Endothelial cell of umbilical vein (primary cell): ENCODE measurements at regions not wholly inside any gene's neighbourhood (a gene's known extent, or its start where the extent isn't known, plus 50 kb on each side); places are given as distances from the start of the nearest gene placed in this dataset.

ENCODE experiments used
- BruUV-seq: library from RNA; stranded (reverse); fragments of 400-500 nt; replicated peaks from 2 replicates; lab custom pipeline; 2021; lab: Mats Ljungman, UMichigan
- CTCF ChIA-PET: fragments of 300-600, 350-600 bp; sonication (Branson Sonifier 250); formaldehyde crosslinking; loops from one replicate; lab custom pipeline; 2021; ENCODE audit warnings: antibody characterized with exemption, inconsistent platforms; lab: Charles Lee
- POLR2A ChIA-PET: fragments of 300-600, 350-600 bp; sonication (Branson Sonifier 250); formaldehyde crosslinking; loops from one replicate; lab custom pipeline; 2021; ENCODE audit warnings: antibody characterized with exemption, inconsistent platforms; lab: Charles Lee
- DNase-seq: peaks from one replicate; pipeline ENCODE4 v3.0.0-alpha.2; 2011; ENCODE audit warnings: low read depth, low spot score
- FAIRE-seq: peaks from 2 replicates; lab custom pipeline; 2011; peaks lifted over from hg19 to GRCh38; lab: Jason Lieb, UNC
- H2AFZ ChIP-seq: 2 replicates; pipeline ENCODE4 v1.6.0; 2012; ENCODE audit warnings: low read depth, low read length, control low read depth, inconsistent platforms
- H3K27ac ChIP-seq: 2 replicates; pipeline ENCODE4 v1.5.1; 2011; ENCODE audit warnings: low read depth, mild to moderate bottlenecking, control low read depth, low read length, moderate library complexity; ENCODE audit not compliant: insufficient read depth
- H3K27me3 ChIP-seq, 2 experiments: 2 replicates each; pipeline versions ENCODE4 v1.6.0 to v1.6.1; 2011; ENCODE audit warnings: low read length in 2 of 2, mixed read lengths in 1 of 2; ENCODE audit not compliant: control insufficient read depth in 2 of 2, insufficient read depth in 2 of 2
- H3K36me3 ChIP-seq, 2 experiments: 2 replicates in 1 of 2; 3 replicates in 1 of 2; pipeline ENCODE4 v1.5.1; 2011; ENCODE audit warnings: low read length in 2 of 2, mild to moderate bottlenecking in 1 of 2, moderate library complexity in 1 of 2; ENCODE audit not compliant: control insufficient read depth in 2 of 2, insufficient read depth in 2 of 2; ENCODE audit errors: extremely low read depth in 1 of 2
- H3K4me1 ChIP-seq: 3 replicates; pipeline ENCODE4 v1.5.1; 2011; ENCODE audit warnings: mild to moderate bottlenecking, low read length; ENCODE audit not compliant: control insufficient read depth, insufficient read depth; ENCODE audit errors: extremely low read depth
- H3K4me2 ChIP-seq: 2 replicates; pipeline ENCODE4 v1.6.1; 2011; ENCODE audit warnings: low read length, control low read depth, mixed read lengths; ENCODE audit not compliant: insufficient read depth
- H3K4me3 ChIP-seq, 3 experiments: fragments of 200-600 bp in 1 of 3; sonication (generic), shearing (Covaris generic) in 1 of 3; replicated peaks in 1 of 3; 2 replicates each; pipeline ENCODE4 v1.5.1; 2011 to 2016; ENCODE audit warnings: control low read depth in 3 of 3, low read length in 3 of 3, mild to moderate bottlenecking in 2 of 3, inconsistent platforms in 1 of 3, low read depth in 1 of 3, moderate library complexity in 1 of 3; ENCODE audit not compliant: insufficient read depth in 1 of 3
- H3K79me2 ChIP-seq: 2 replicates; pipeline ENCODE4 v1.6.0; 2012; ENCODE audit warnings: low read length, inconsistent platforms; ENCODE audit not compliant: control insufficient read depth, insufficient read depth
- H3K9ac ChIP-seq: replicated peaks from 2 replicates; pipeline ENCODE3; 2011; ENCODE audit warnings: low read length, control low read depth; ENCODE audit not compliant: insufficient read depth; ENCODE audit errors: extremely low read depth
- H3K9me1 ChIP-seq: replicated peaks from 3 replicates; pipeline ENCODE4 v1.6.0; 2011; ENCODE audit warnings: mild to moderate bottlenecking, low read length; ENCODE audit not compliant: control insufficient read depth, insufficient read depth; ENCODE audit errors: extremely low read depth
- H3K9me3 ChIP-seq: replicated peaks from 2 replicates; pipeline ENCODE4 v1.5.1; 2012; ENCODE audit warnings: low read length, inconsistent platforms; ENCODE audit not compliant: control insufficient read depth, insufficient read depth
- H4K20me1 ChIP-seq: replicated peaks from 2 replicates; pipeline ENCODE3; 2011; ENCODE audit warnings: mild to moderate bottlenecking, low read length; ENCODE audit not compliant: control insufficient read depth, insufficient read depth; ENCODE audit errors: extremely low read depth
- CTCF ChIP-seq, 2 donors: IDR thresholded peaks; 1 replicate in 1 of 2; 2 replicates in 1 of 2; pipeline ENCODE4 v1.5.1; 2011; ENCODE audit warnings: low read length in 2 of 2, mild to moderate bottlenecking in 2 of 2, moderate library complexity in 2 of 2, control low read depth in 1 of 2, inconsistent platforms in 1 of 2, low read depth in 1 of 2; ENCODE audit not compliant: insufficient read depth in 1 of 2; ENCODE audit errors: extremely low read depth in 1 of 2
- EZH2 ChIP-seq: IDR thresholded peaks from 2 replicates; pipeline ENCODE4 v1.6.1; 2012; ENCODE audit warnings: borderline replicate concordance, low read depth, mild to moderate bottlenecking, moderate library complexity, low read length, inconsistent platforms; ENCODE audit not compliant: severe bottlenecking
- FOS ChIP-seq: IDR thresholded peaks from 2 replicates; pipeline ENCODE4 v1.6.1; 2011; ENCODE audit warnings: mild to moderate bottlenecking, low read length, moderate library complexity, borderline replicate concordance; ENCODE audit not compliant: insufficient read depth
- GATA2 ChIP-seq: IDR thresholded peaks from 2 replicates; pipeline ENCODE4 v1.7.0; 2011; ENCODE audit warnings: low read depth, mild to moderate bottlenecking, moderate library complexity, mixed read lengths, low read length; ENCODE audit not compliant: insufficient read length, insufficient read depth
- JUN ChIP-seq: IDR thresholded peaks from 2 replicates; pipeline ENCODE4 v1.6.1; 2011; ENCODE audit warnings: borderline replicate concordance, low read depth; ENCODE audit not compliant: insufficient read length, insufficient read depth
- MYC ChIP-seq: IDR thresholded peaks from one replicate; pipeline ENCODE4 v1.6.1; 2011; ENCODE audit warnings: mild to moderate bottlenecking, low read depth, low read length
- POLR2A ChIP-seq: IDR thresholded peaks from 2 replicates; pipeline ENCODE4 v1.6.1; 2012; ENCODE audit warnings: low read depth, mild to moderate bottlenecking, control low read depth, low read length
- POLR2AphosphoS5 ChIP-seq: IDR thresholded peaks from 2 replicates; pipeline ENCODE4 v1.6.1; 2012; ENCODE audit warnings: low read depth, mild to moderate bottlenecking, control low read depth, low read length, moderate library complexity; ENCODE audit not compliant: insufficient read depth
- dilution Hi-C: fragments of 300-500 bp; cut with MboI; formaldehyde crosslinking; loops from one replicate; pipeline ENCODE4 v1.15.0; 2019; ENCODE audit warnings: low sequenced_read_pairs; ENCODE audit not compliant: extremely low pct_ligation_motif_present
- intact Hi-C: fragments of 100-400 bp; cut with micrococcal nuclease; formaldehyde crosslinking; loops from one replicate; pipeline ENCODE4 v1.10.0; 2022
- TF ChIP-seq, protein P1 (sequence below): IDR thresholded peaks from 2 replicates; pipeline ENCODE4 v1.6.1; 2011; ENCODE audit not compliant: insufficient read depth, insufficient read length

DNA sequence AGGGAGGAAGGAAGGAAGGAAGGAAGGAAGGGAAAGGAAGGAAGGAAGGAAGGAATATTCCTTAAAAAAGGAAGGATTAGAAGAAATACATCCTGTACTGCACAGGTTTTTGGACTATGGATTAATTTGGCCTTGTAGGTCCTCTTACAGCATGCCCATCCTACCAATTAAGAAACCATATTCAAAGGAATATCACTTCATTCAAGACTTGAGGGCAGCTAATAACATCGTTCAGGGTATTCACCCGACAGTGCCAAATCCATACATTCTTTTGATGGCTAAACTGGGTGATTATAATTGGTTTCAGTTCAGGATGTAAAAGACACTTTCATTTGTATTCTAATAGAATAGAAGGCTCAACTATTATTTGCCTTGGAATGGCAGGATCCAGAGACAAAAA lies 410.3 kb downstream of the PLOD2 start:
- no peak overlapping the region for H3K27ac ChIP-seq
- ChIA-PET CTCF (no interaction called here), POLR2A (no interaction called here)
- FAIRE-seq (no peak), DNase-seq (no peak)
- H3K9ac ChIP-seq = no peak overlapping the region
- no peak overlapping the region for H2AFZ ChIP-seq
- H3K9me1 ChIP-seq = no peaks in the 10 kb centered on the region
- no peaks in the 10 kb centered on the region for H3K9me3 ChIP-seq
- dilution Hi-C loops (no loop called here), intact Hi-C loops (no loop called here)
- no peaks in the 10 kb centered on the region for H3K4me1 ChIP-seq
- no TSS peak for BruUV-seq
- no peaks in the 10 kb centered on the region for H3K36me3 ChIP-seq
- H3K79me2 ChIP-seq = no peaks in the 10 kb centered on the region
- H3K4me3 ChIP-seq = no peak overlapping the region
- no peak for TF ChIP-seq EZH2
- TF ChIP-seq POLR2AphosphoS5 = no peak
- TF ChIP-seq POLR2A = no peak
- TF ChIP-seq JUN = no peak
- TF ChIP-seq FOS = no peak
- no peak for TF ChIP-seq MYC
- no peak for TF ChIP-seq CTCF (IDR thresholded peaks at IDR 0.05; ENCODE audit: extremely low read depth in 1 of 2, insufficient read depth in 1 of 2, low read depth in 1 of 2, low read length in 2 of 2)
- TF ChIP-seq GATA2 = no peak
- TF ChIP-seq, protein P1, sequence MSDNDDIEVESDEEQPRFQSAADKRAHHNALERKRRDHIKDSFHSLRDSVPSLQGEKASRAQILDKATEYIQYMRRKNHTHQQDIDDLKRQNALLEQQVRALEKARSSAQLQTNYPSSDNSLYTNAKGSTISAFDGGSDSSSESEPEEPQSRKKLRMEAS = no peak
- H3K27me3 ChIP-seq = no peaks in the 10 kb centered on the region
- H3K4me2 ChIP-seq = no peak overlapping the region
- no peaks in the 10 kb centered on the region for H4K20me1 ChIP-seq
